NCI-H2171 treated with DMSO at 0.1 percent for 48 hours (cell line): ENCODE measurements at regions not wholly inside any gene's neighbourhood (a gene's known extent, or its start where the extent isn't known, plus 50 kb on each side); places are given as distances from the start of the nearest gene placed in this dataset.

ENCODE experiments used
- DNase-seq: peaks from one replicate; lab custom pipeline; 2025; lab: John Stamatoyannopoulos, UW

GRCh38 chr5:155982354-155982753 lies 344.6 kb upstream of the SGCD start:
- DNase-seq = no peak

DNA sequence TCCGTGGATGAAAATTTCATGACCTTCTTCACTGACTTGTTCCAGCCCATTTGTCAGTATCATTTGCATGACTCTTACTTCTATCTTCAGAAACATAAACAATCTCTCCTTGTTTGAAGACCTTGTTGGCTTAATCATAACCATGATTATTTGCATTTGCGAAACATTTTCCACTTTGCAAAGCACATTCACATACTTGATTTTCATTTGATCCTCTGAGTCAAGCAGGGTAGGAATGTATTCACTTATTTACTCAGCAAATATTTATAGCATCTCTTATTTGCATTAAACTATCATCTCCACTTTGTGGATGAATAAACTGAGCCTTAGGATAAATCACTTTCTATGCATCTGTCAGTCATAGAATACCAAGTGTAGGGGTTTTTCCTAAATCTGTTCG lies 343.0 kb upstream of the SGCD start:
- DNase-seq = no peak

DNA sequence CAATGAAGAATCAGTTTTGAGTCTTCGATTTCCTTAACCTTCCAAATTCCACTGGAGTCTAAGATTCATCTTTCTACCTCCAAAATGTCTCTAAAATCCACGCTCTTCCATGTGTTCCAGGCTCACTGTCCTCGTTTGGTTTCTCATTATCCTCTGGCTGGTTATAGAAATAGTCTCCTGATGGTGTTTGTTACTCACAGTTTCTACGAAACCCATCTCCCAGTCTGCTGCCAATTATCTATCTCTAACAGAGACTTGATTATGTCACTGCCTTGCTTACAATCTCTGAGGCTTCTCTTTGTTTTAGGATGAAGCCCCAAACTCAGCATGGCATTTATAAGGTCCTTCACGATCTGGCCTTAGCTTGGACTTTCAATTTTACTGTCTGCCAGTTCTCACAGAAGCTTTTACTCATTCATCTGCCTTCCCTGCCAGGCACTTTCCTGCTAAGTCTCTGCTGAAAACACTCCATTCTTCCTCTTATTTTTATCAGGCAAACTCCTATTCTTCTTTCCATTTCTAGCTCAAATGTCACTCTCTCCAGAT lies 339.6 kb upstream of the SGCD start:
- DNase-seq = no peak

GRCh38 chr5:155989879-155990278 lies 337.1 kb upstream of the SGCD start:
- DNase-seq = no peak

DNA sequence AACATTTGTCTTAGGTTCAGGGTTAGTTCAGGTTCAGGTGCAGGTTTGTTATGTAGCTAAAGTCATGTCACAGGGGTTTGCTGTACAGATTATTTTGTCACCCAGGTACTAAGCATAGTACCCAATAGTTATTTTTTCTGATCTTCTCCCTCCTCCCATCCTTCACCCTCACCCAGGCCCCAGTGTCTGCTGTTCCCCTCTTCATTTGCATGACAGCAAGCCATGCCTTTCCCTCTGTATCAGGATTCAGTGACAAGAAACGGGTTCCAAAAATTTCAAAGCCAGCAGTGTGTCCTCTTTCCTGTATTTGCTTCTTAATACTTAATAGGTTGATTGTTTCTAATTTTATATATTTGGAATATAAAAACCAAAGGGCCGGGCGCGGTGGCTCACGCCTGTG lies 330.8 kb upstream of the SGCD start:
- no peak for DNase-seq

DNA sequence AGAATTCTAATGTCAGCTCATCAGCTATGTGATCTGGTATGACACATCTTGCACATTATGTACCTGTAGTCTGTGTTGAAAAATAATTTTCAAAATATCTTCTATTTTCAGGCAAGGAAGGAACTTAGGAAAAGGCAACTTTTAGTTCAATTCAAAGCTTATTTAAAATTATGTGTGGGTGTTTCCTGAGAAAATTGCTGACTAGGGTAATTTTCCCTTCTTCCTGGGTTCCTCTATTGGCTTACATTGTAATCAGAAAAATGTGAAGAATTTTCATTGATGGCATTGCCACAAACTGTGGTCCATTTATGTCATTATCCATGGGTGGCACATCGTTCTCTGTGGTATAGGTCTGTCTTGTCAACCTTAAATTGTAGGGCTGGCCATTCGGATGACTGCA lies 328.7 kb upstream of the SGCD start:
- DNase-seq = no peak

GRCh38 chr5:156000115-156000514 lies 326.8 kb upstream of the SGCD start:
- DNase-seq = no peak

- DNase-seq = no peak
Observed at GRCh38 chr5:156004754-156005153, 322.2 kb upstream of the SGCD start.

- no peak for DNase-seq
Observed at GRCh38 chr5:156006026-156006647, 320.8 kb upstream of the SGCD start.

- DNase-seq = no peak
Observed at GRCh38 chr5:156008844-156009243, 318.1 kb upstream of the SGCD start.

GRCh38 chr5:156009583-156009982 lies 317.4 kb upstream of the SGCD start:
- DNase-seq = no peak

GRCh38 chr5:156015137-156015536 lies 311.8 kb upstream of the SGCD start:
- no peak for DNase-seq

DNA sequence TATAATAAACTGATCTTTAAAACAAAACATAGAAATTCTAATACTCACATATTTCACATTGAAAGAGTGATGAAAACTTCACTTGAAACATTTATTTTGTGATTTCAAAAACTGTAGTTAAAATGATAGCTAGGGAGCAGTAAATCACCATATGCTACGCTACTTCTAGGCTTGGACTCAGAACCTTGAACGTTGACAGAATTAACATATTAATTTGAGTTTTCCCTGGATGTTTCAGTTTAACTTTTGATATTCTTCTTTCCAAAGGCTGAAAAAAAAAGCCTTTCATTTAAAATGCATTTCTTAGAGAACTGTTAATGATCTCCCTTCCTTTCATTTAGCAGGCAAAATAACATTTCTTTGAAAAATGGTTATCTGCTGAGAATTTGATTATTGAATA lies 307.8 kb upstream of the SGCD start:
- no peak for DNase-seq

DNA sequence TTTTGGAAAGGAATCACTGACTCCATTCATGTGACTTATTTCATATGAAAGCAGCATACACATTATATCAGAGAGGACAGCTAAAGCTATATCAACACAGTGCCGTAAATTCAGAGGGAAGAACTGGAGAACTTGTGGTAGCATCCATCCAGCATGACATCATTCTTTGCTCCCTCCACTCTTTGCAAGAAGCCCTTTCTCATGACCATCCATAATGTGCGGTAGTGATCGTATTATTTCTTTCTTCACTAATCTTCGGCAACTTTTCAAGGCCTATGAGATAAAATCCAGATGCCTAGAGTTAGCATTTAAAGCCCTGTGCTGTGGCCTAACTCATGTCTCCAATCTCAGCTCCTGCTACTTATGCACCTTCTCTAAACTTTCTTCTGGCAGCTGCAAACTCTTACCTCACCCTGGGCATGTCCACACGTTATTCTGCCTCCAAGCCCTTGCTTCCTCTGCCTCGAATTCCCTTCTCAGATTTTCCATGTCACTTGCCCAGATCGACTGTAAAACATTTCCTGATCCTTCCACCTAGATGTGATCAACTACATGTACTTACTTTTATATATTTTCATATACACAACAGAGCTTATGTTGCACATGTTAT lies 307.3 kb upstream of the SGCD start:
- DNase-seq = no peak

DNA sequence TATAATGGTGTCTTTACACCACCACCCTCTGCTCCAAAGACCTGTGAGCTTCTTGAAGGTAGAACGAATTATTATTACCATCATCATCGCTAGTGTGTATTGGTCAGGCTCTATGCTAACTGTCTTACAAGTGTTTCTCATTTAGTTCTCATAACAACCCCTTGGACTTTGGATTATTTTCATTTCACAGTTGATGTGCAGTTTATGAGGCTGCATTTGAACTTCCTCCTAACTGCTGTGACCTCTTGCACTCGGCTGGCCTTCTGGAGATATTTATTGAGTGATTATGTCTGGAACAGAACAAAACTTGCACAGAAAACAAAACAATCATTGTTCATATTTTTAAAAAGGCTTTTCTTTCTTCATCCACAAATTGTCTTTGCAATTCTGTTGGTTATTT lies 306.3 kb upstream of the SGCD start:
- DNase-seq = no peak

- DNase-seq = no peak
Observed at GRCh38 chr5:156021866-156022265, 305.1 kb upstream of the SGCD start.

- DNase-seq = peak; percentile 33
Observed at GRCh38 chr5:156025656-156026055, 301.3 kb upstream of the SGCD start.

DNA sequence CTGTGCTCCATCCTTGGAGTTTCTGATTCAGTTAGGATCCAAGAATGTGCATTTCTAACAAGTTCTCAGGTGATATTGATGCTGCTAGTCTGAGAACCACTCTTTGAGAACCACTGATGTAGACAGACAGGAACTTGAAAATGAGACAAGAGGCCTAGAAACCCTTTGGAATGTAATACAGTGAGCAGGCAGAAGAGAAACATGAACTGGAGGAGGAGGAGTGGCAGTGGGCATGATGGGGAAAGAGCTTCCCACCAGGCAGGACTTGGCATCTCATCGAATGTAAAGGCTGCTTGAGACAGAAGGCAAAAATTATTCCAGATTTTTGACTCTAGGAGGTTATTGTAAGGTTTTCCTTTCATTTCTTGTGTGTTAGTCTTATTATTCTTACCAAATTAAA lies 295.8 kb upstream of the SGCD start:
- no peak for DNase-seq

DNA sequence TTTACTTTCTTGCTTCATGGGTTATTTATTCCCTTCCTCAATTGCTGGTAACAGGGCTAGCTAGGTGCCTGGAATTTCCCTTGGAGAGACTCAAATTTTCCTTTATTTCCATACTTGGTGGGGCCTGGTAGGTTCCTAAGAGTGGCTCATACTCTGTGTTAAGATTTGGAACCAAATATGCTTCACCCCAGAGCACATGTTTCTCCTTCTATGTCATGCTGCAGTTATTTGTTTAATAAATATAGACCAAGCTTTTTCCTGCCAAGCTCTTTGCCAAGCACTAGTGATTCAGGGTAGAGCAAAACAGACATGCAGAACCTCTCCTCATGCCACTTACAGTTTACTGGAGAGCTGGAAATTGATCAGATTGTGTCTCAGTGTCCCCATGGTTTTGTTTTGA lies 290.3 kb upstream of the SGCD start:
- no peak for DNase-seq

DNA sequence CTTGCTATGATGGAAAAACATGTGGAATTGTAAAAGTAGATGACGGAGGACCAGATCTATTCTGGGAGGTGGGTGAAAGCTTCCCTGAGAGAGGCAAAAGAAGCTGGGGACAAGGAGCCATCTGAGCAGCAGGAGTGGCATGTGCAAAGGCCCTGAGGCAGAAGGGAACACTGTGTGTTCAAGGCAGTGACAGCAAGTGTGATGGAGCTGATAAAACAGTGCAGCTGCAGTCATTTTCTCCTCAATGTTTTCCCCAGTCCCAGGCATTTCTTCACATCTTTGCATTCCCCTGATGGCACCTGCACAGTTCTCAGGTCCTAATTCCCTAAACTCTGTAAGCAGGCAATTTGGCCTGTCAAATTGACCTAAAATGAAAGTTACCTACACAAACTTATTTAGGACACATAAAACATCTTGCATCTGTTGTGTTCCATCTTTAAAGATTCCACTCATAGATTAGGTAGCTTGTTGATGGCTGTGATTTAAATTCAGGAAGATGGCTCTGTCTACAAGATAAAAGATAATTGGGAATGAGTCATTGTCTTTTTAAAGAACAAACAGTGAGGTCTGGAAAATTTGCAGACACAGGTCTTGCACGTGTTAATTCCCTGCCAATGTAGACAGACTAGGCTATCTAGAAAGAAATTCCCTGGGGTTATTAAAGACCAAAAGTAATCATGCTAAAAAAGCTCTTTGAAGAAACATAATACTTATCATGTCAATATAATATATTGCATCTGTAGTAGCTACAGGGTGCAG lies 289.6 kb upstream of the SGCD start:
- no peak for DNase-seq

DNA sequence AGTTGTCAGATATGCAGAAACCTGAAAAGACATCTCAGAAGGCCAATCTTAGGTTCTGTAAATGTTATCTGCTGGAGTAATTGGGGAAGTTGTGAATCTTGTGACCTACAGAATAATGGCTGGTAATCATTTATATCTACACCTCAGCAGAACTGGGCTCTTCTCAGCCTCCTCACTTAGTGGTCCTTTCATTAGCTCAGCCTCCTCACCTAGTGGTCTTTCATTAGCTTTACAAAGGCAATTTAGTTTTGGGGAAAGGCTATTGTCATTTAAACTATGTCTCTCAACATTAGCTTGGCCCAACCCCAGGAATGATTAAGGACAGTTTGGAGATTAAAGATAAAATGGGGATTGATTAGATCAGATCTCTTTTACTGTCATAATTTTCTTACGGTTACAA lies 284.2 kb upstream of the SGCD start:
- no peak for DNase-seq

- DNase-seq = peak; percentile 10
Observed at GRCh38 chr5:156043351-156043750, 283.6 kb upstream of the SGCD start.

- DNase-seq = peak; percentile 16
Observed at GRCh38 chr5:156051972-156052371, 275.0 kb upstream of the SGCD start.
